OCI-LY7 (cell line): ENCODE measurements at regions not wholly inside any gene's neighbourhood (a gene's known extent, or its start where the extent isn't known, plus 50 kb on each side); places are given as distances from the start of the nearest gene placed in this dataset.

Experiments
- BruUV-seq: library from RNA; stranded (reverse); fragments of 400-500 nt; replicated peaks from 2 replicates; lab custom pipeline; 2021; lab: Mats Ljungman, UMichigan
- CTCF ChIA-PET: fragments of 300-600 bp; sonication (Branson Sonifier 250); formaldehyde crosslinking; loops from one replicate; lab custom pipeline; 2022; ENCODE audit warnings: antibody characterized with exemption; ENCODE audit not compliant: unreplicated experiment; lab: Charles Lee
- POLR2A ChIA-PET: fragments of 300-600 bp; sonication (Branson Sonifier 250); formaldehyde crosslinking; loops from one replicate; lab custom pipeline; 2022; ENCODE audit warnings: antibody characterized with exemption; lab: Charles Lee
- DNase-seq: peaks from one replicate; pipeline ENCODE4 v3.0.0-alpha.2; 2015; ENCODE audit warnings: low spot score
- H2AFZ ChIP-seq: fragments of 200-600 bp; sonication (generic), shearing (Covaris generic); 2 replicates; pipeline ENCODE4 v1.6.1; 2014; ENCODE audit warnings: mild to moderate bottlenecking, antibody characterized with exemption, low read length, moderate library complexity
- H3K27ac ChIP-seq: fragments of 200-600 bp; sonication (generic); 2 replicates; pipeline ENCODE4 v1.5.1; 2014; ENCODE audit warnings: mixed run types, low read depth, mild to moderate bottlenecking, moderate library complexity, low read length, inconsistent platforms; ENCODE audit not compliant: poor library complexity, severe bottlenecking
- H3K36me3 ChIP-seq: fragments of 200-600 bp; sonication (generic); 2 replicates; pipeline ENCODE4 v1.6.1; 2014; ENCODE audit warnings: mild to moderate bottlenecking, antibody characterized with exemption, low read length, moderate library complexity, mixed read lengths; ENCODE audit not compliant: insufficient read depth
- H3K4me1 ChIP-seq: fragments of 200-600 bp; sonication (generic); 2 replicates; pipeline ENCODE4 v1.5.1; 2014; ENCODE audit warnings: mild to moderate bottlenecking, low read length; ENCODE audit not compliant: insufficient read depth, poor library complexity, severe bottlenecking
- H3K4me2 ChIP-seq: fragments of 200-600 bp; sonication (generic); 2 replicates; pipeline ENCODE4 v1.6.1; 2014; ENCODE audit warnings: mild to moderate bottlenecking, low read length
- H3K4me3 ChIP-seq: fragments of 200-600 bp; sonication (generic); 2 replicates; pipeline ENCODE4 v1.5.1; 2014; ENCODE audit warnings: mild to moderate bottlenecking, low read depth, low read length; ENCODE audit not compliant: poor library complexity, severe bottlenecking
- H3K79me2 ChIP-seq: fragments of 200-600 bp; sonication (generic); 2 replicates; pipeline ENCODE4 v1.6.1; 2016; ENCODE audit warnings: low read depth, mild to moderate bottlenecking, low read length, moderate library complexity, mixed read lengths; ENCODE audit not compliant: insufficient read depth
- H3K9me2 ChIP-seq: fragments of 200-600 bp; sonication (generic); 2 replicates; pipeline ENCODE4 v1.6.1; 2016; ENCODE audit warnings: mild to moderate bottlenecking, low read length, mixed read lengths; ENCODE audit not compliant: insufficient read depth
- H3K9me3 ChIP-seq: fragments of 200-600 bp; sonication (generic); 2 replicates; pipeline ENCODE4 v1.6.1; 2014; ENCODE audit warnings: mild to moderate bottlenecking, mixed run types, low read length, mixed read lengths
- H4K20me1 ChIP-seq: fragments of 200-600 bp; sonication (generic); 2 replicates; pipeline ENCODE4 v1.6.1; 2014; ENCODE audit warnings: mild to moderate bottlenecking, antibody characterized with exemption, low read length, moderate library complexity, mixed read lengths; ENCODE audit not compliant: insufficient read depth
- EZH2phosphoT487 ChIP-seq: fragments of 200-600 bp; sonication (generic); IDR thresholded peaks from 2 replicates; pipeline ENCODE4 v1.6.1; 2018; ENCODE audit warnings: low read depth, borderline replicate concordance, mild to moderate bottlenecking, mixed run types, antibody characterized with exemption, low read length, moderate library complexity, mixed read lengths
- intact Hi-C: fragments of 100-400 bp; cut with micrococcal nuclease; formaldehyde crosslinking; loops from one replicate; pipeline ENCODE4 v1.10.0; 2022; ENCODE audit not compliant: unreplicated experiment
- TF ChIP-seq, protein P1 (sequence below): fragments of 200-600 bp; sonication (generic); conservative IDR thresholded peaks from 2 replicates; pipeline ENCODE4 v1.5.1; 2014; ENCODE audit warnings: mild to moderate bottlenecking, antibody characterized with exemption, low read length, moderate library complexity, mixed read lengths

DNA sequence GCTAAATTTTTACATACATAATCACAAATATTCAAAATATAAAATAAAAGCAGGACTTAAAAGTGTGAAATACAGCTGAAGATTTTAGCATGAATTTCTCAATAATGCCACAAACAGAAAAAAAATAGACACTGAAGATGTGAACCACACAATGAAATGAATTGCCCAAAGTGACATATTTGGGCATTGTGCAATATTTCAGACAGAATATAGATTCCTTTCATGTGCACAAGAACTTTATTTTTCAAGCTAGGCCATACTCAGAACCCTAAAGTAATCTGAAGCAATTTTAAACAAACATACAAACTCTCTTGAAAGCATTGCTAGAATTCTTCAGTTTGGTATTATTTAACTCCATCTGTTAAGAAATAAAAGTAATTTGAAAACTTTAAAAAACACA, 764.1 kb downstream of the STIM2 start:
- H2AFZ ChIP-seq: no peak overlapping the region
- no peak overlapping the region for H3K4me3 ChIP-seq
- ChIA-PET POLR2A (no interaction called here), CTCF (no interaction called here)
- H3K9me2 ChIP-seq: no peaks in the 10 kb centered on the region
- no peak for DNase-seq
- H3K4me2 ChIP-seq: no peak overlapping the region
- intact Hi-C loops: no loop called here
- no peaks in the 10 kb centered on the region for H4K20me1 ChIP-seq
- BruUV-seq: no TSS peak
- H3K27ac ChIP-seq: no peak overlapping the region
- H3K79me2 ChIP-seq: no peaks in the 10 kb centered on the region
- H3K4me1 ChIP-seq: no peaks in the 10 kb centered on the region
- no peaks in the 10 kb centered on the region for H3K36me3 ChIP-seq
- TF ChIP-seq EZH2phosphoT487: no peak
- TF ChIP-seq, protein P1, sequence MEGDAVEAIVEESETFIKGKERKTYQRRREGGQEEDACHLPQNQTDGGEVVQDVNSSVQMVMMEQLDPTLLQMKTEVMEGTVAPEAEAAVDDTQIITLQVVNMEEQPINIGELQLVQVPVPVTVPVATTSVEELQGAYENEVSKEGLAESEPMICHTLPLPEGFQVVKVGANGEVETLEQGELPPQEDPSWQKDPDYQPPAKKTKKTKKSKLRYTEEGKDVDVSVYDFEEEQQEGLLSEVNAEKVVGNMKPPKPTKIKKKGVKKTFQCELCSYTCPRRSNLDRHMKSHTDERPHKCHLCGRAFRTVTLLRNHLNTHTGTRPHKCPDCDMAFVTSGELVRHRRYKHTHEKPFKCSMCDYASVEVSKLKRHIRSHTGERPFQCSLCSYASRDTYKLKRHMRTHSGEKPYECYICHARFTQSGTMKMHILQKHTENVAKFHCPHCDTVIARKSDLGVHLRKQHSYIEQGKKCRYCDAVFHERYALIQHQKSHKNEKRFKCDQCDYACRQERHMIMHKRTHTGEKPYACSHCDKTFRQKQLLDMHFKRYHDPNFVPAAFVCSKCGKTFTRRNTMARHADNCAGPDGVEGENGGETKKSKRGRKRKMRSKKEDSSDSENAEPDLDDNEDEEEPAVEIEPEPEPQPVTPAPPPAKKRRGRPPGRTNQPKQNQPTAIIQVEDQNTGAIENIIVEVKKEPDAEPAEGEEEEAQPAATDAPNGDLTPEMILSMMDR: no peak
- no peaks in the 10 kb centered on the region for H3K9me3 ChIP-seq

DNA sequence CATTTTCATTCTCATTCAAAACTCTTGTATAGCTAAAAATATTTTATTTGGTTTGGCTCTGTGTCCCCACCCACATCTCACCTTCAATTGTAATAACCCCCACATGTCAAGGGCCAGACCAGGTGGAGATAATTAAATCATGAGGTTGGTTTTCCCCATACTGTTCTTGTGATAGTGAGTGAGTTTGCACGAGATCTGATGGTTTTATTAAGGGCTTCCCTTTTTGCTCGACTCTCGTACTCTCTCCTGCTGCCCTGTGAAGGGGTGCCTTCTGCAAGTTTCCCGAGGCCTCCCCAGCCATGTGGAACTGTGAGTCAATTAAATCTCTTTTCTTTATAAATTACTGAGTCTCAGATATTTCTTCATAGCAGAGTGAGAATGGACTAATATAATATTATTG, 768.0 kb downstream of the STIM2 start:
- Histone ChIP-seq H3K79me2 (no peaks in the 10 kb centered on the region), H3K27ac (no peak overlapping the region), H3K4me1 (no peaks in the 10 kb centered on the region), H4K20me1 (no peaks in the 10 kb centered on the region), H3K9me3 (no peaks in the 10 kb centered on the region), H3K36me3 (no peaks in the 10 kb centered on the region), H3K9me2 (no peaks in the 10 kb centered on the region), H2AFZ (no peak overlapping the region), H3K4me3 (no peak overlapping the region), H3K4me2 (no peak overlapping the region)
- POLR2A ChIA-PET: no interaction called here
- no TSS peak for BruUV-seq
- TF ChIP-seq EZH2phosphoT487: no peak
- TF ChIP-seq, protein P1: no peak
- DNase-seq: no peak
- intact Hi-C loops: no loop called here
- CTCF ChIA-PET: no interaction called here

DNA sequence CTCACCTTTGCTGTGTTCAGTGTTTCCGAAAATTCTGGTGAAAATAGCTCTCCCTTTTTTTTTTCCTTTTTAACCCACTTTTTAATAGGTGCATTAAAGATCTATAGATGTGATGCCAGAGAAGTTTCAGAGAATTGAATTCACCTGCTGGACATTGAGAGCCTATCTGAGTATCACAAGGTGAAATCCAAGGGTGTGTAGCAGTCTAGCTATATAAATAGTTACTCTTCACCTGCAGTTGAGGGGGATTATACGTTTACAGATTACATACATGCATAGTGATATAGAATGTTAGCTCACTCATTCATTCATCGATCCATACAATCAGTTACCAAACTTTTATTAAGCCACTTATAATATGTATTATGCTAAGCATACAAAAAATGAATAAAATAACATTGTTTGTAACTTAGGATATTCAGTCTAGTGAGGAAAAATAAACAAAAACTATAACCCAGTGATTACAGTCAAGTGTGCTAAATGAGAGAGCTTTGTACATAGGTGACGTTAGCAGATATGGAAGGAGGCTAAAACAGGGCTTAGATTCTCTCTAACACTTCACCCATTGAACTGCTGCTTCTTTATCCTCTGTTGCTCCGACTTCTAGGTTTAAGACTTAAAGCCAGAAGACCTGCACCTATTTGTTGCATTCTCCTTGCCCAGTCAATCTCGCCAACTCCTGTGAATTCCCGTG, 769.0 kb downstream of the STIM2 start:
- no peak overlapping the region for H3K27ac ChIP-seq
- H3K79me2 ChIP-seq: no peaks in the 10 kb centered on the region
- no peak overlapping the region for H3K4me2 ChIP-seq
- no peak overlapping the region for H2AFZ ChIP-seq
- BruUV-seq: no TSS peak
- no peaks in the 10 kb centered on the region for H3K9me3 ChIP-seq
- no peak overlapping the region for H3K4me3 ChIP-seq
- TF ChIP-seq, protein P1: no peak
- no peak for TF ChIP-seq EZH2phosphoT487
- H3K36me3 ChIP-seq: no peaks in the 10 kb centered on the region
- intact Hi-C loops: no loop called here
- ChIA-PET POLR2A (no interaction called here), CTCF (no interaction called here)
- no peaks in the 10 kb centered on the region for H3K4me1 ChIP-seq
- no peaks in the 10 kb centered on the region for H4K20me1 ChIP-seq
- DNase-seq: no peak
- no peaks in the 10 kb centered on the region for H3K9me2 ChIP-seq
